Activated B cell treated with CpG ODN at 0.5 μM for 24 hours (primary cell): ENCODE measurements at regions not wholly inside any gene's neighbourhood (a gene's known extent, or its start where the extent isn't known, plus 50 kb on each side); places are given as distances from the start of the nearest gene placed in this dataset.

Source experiments
- ATAC-seq: fragments of 200-7000 bp; cut with Tn5 transposase; one replicate; pipeline ENCODE4 v1.10.0; 2021; ENCODE audit warnings: low read depth, mild to moderate bottlenecking, moderate library complexity
- CTCF ChIA-PET: fragments of 350-600 bp; sonication (Branson Sonifier 250); formaldehyde crosslinking; loops from one replicate; lab custom pipeline; 2021; ENCODE audit warnings: antibody characterized with exemption; lab: Charles Lee
- POLR2A ChIA-PET: fragments of 350-600 bp; sonication (Branson Sonifier 250); formaldehyde crosslinking; loops from one replicate; lab custom pipeline; 2021; ENCODE audit warnings: antibody characterized with exemption; lab: Charles Lee
- DNase-seq: peaks from one replicate; pipeline ENCODE4 v3.0.0; 2022
- H3K27ac Mint-ChIP-seq: one replicate; pipeline ENCODE4 v1.8.0; 2020; ENCODE audit warnings: mixed read lengths
- H3K27me3 Mint-ChIP-seq: one replicate; pipeline ENCODE4 v1.8.0; 2021; ENCODE audit warnings: mixed read lengths
- H3K36me3 Mint-ChIP-seq: one replicate; pipeline ENCODE4 v1.8.0; 2021; ENCODE audit warnings: low read depth, mixed read lengths
- H3K4me1 Mint-ChIP-seq: one replicate; pipeline ENCODE4 v1.8.0; 2021; ENCODE audit warnings: mixed read lengths
- H3K4me3 Mint-ChIP-seq: one replicate; pipeline ENCODE4 v1.8.0; 2020; ENCODE audit warnings: mild to moderate bottlenecking, mixed read lengths
- H3K9me3 Mint-ChIP-seq: one replicate; pipeline ENCODE4 v1.8.0; 2020; ENCODE audit warnings: mixed read lengths
- intact Hi-C: fragments of 100-400 bp; cut with micrococcal nuclease; formaldehyde crosslinking; loops from one replicate; pipeline ENCODE4 v1.15.1; 2024
- TF ChIP-seq, protein P1 (sequence below): fragments of 200-600 bp; IDR thresholded peaks from one replicate; pipeline ENCODE4 v1.8.0; 2022; ENCODE audit warnings: antibody characterized with exemption, mild to moderate bottlenecking

DNA sequence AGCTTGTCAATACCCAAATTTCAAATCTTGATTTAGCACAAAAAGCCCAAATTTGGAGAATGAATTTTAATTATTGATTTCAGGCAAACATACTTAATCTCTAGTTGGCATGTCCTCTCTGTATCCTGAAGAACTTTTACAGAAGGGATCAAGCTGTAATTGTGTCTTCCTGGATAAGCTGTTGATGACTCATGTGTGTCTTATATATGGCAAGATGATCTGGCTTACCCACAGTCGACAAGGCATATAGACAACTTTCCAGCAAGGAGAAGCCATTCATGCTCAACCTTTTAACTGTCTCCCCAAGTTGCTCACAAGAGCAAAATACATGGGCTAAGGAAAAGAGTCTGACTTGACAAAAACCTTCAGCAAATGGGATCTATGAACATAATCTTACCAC is 112.5 kb upstream of the SLCO6A1 start:
- no peaks in the 10 kb centered on the region for H3K36me3 Mint-ChIP-seq
- POLR2A ChIA-PET, result no interaction called here
- no peak overlapping the region for H3K4me3 Mint-ChIP-seq
- H3K27ac Mint-ChIP-seq, result no peak overlapping the region
- H3K27me3 Mint-ChIP-seq, result no peaks in the 10 kb centered on the region
- no peaks in the 10 kb centered on the region for H3K4me1 Mint-ChIP-seq
- ATAC-seq (no peak), DNase-seq (no peak)
- CTCF ChIA-PET, result no interaction called here
- TF ChIP-seq, protein P1, sequence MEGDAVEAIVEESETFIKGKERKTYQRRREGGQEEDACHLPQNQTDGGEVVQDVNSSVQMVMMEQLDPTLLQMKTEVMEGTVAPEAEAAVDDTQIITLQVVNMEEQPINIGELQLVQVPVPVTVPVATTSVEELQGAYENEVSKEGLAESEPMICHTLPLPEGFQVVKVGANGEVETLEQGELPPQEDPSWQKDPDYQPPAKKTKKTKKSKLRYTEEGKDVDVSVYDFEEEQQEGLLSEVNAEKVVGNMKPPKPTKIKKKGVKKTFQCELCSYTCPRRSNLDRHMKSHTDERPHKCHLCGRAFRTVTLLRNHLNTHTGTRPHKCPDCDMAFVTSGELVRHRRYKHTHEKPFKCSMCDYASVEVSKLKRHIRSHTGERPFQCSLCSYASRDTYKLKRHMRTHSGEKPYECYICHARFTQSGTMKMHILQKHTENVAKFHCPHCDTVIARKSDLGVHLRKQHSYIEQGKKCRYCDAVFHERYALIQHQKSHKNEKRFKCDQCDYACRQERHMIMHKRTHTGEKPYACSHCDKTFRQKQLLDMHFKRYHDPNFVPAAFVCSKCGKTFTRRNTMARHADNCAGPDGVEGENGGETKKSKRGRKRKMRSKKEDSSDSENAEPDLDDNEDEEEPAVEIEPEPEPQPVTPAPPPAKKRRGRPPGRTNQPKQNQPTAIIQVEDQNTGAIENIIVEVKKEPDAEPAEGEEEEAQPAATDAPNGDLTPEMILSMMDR, result no peak
- intact Hi-C loops, result no loop called here
- H3K9me3 Mint-ChIP-seq, result no peaks in the 10 kb centered on the region

DNA sequence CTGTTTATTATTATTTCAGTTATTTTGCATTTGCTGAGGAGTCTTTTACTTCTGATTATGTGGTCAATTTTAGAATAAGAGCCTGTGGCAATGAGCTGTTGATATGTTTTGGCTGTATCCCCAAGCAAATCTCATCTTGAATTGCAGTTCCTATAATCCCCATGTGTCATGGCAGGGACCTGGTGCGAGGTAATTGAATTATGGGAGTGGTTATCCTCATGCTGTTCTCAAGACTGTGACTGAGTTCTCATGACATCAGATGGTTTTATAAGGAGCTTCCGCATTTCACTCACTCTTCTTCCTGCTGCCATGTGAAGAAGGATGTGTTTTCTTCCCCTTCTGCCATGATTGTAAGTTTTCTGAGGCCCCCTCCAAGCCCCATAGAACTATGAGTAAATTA is 114.9 kb upstream of the SLCO6A1 start:
- intact Hi-C loops, result no loop called here
- POLR2A ChIA-PET, result no interaction called here

DNA sequence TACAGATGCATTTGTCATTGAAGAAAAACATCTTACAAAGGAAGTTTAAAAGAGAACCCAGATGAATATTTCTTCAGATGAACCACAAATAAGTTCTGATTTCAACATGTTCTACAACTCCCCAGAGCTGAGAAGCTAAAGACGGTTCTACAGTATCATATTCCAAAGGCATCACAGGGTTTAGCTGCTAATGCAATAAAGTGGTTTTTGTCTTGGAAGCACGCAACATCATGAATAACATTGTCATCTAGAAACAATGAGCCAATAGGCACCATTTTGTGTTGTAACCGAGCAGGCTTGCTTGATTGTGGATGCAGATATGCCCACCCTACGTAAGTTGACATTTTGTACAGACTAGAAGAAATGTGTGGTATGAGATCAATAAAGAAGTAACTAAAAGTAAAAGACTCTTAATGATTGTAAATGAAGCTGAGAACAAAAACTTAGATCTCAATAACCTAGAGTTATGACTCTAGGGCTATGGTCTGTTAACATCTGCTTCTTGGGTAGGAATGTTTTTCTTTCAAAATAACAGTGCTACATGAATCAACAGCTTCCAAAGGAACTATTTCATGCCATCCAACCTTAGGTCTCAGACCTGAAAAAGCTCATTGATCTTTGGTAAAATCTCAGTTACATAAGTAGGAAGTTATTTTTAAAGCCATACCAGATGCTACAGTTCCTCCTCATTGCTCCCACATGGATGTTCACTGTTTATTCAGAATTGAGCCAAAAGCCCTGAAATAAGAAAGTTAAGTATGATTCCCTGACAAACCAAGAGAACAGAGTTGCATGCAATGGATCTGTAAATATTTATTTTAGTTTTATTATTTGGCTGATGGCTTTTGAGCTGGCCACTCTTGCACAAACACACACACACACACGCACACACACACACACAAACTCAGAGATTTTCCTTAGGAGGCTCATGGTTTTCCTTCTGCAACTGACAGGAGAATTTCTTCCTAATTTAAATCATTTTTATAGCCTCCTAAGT is 118.7 kb upstream of the SLCO6A1 start:
- Mint-ChIP-seq H3K4me3 (no peak overlapping the region), H3K4me1 (peaks cover 2% of the 10 kb centered on the region), H3K9me3 (peaks cover 6% of the 10 kb centered on the region), H3K27ac (no peak overlapping the region), H3K36me3 (no peaks in the 10 kb centered on the region), H3K27me3 (no peaks in the 10 kb centered on the region)
- POLR2A ChIA-PET, result no interaction called here
- CTCF ChIA-PET, result no interaction called here
- intact Hi-C loops, result no loop called here
- no peak for DNase-seq
- TF ChIP-seq, protein P1, result no peak
- no peak for ATAC-seq

More for the DNA sequence above, 114.9 kb upstream of the SLCO6A1 start:
- DNase-seq (no peak), ATAC-seq (no peak)
- Mint-ChIP-seq H3K36me3 (no peaks in the 10 kb centered on the region), H3K4me3 (no peak overlapping the region), H3K27ac (no peak overlapping the region), H3K9me3 (no peaks in the 10 kb centered on the region), H3K4me1 (no peaks in the 10 kb centered on the region), H3K27me3 (no peaks in the 10 kb centered on the region)
- CTCF ChIA-PET, result no interaction called here
- TF ChIP-seq, protein P1, result no peak

DNA sequence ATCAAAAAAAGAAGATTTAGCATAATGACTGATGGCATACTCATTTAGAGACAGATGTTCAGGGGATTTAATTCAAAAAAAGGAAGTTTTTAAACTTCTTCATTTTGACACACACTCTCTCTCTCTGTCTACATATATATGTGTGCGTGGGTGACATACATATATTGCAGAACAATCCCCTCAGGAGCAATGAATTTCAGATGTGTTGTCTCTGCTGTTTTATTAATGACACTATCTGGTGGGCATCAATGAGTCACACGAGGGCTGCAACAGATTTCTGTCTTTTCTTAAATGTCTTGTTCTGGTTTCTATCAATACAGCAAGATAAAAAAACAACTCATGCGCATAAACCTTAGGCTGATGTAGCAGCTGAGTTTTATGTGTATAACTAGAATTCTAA is 123.5 kb upstream of the SLCO6A1 start:
- DNase-seq (no peak), ATAC-seq (no peak)
- ChIA-PET POLR2A (no interaction called here), CTCF (no interaction called here)
- TF ChIP-seq, protein P1, result no peak
- Mint-ChIP-seq H3K27ac (no peak overlapping the region), H3K9me3 (peaks cover 6% of the 10 kb centered on the region), H3K36me3 (no peaks in the 10 kb centered on the region), H3K4me1 (peaks cover 2% of the 10 kb centered on the region), H3K27me3 (no peaks in the 10 kb centered on the region), H3K4me3 (no peak overlapping the region)
- intact Hi-C loops, result no loop called here

DNA sequence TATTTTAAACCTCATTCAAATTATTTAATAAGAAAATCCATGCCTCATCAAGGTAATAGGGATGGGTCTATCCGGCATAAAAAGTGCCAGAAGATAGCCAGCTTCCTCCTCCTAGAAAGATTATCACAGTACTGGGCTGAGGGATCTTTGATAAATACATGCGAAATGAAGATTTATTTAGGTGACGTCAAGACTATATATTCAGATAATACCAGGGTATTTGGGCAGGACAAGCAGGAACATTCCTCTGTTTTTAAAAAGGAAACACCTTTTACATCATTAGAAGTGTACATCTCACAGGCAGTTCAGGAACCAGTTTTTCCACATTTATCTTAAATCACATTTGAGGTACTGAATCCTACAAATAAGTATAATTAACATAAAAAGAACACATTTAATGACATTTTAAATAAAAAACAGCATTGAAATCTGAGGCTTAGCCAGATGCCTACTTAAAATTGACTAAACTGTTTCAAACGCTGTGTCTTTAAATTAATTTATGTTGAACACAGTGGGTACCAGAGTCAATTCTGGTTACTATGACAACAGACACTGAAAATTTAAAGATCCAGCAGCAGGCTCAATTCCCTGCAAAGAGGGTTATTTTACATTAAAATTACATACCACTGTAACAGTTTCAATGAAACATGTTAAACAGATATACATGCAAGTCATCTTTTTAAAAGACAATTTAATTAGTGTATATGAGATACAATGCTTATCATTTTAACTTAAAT is 124.7 kb upstream of the SLCO6A1 start:
- peaks cover 6% of the 10 kb centered on the region for H3K9me3 Mint-ChIP-seq
- no peak overlapping the region for H3K4me3 Mint-ChIP-seq
- no peak overlapping the region for H3K27ac Mint-ChIP-seq
- H3K36me3 Mint-ChIP-seq, result no peaks in the 10 kb centered on the region
- POLR2A ChIA-PET, result no interaction called here
- CTCF ChIA-PET, result no interaction called here
- TF ChIP-seq, protein P1, result no peak
- intact Hi-C loops, result no loop called here
- ATAC-seq (no peak), DNase-seq (no peak)
- peaks cover 2% of the 10 kb centered on the region for H3K4me1 Mint-ChIP-seq
- H3K27me3 Mint-ChIP-seq, result no peaks in the 10 kb centered on the region
